ENCODE measurements at regions not wholly inside any gene's neighbourhood (a gene's known extent, or its start where the extent isn't known, plus 50 kb on each side); places are given as distances from the start of the nearest gene placed in this dataset.

GRCh38 chr14:76591266-76591665, 170.0 kb upstream of the VASH1 start (continued):
- TF ChIP-seq, protein P1, sequence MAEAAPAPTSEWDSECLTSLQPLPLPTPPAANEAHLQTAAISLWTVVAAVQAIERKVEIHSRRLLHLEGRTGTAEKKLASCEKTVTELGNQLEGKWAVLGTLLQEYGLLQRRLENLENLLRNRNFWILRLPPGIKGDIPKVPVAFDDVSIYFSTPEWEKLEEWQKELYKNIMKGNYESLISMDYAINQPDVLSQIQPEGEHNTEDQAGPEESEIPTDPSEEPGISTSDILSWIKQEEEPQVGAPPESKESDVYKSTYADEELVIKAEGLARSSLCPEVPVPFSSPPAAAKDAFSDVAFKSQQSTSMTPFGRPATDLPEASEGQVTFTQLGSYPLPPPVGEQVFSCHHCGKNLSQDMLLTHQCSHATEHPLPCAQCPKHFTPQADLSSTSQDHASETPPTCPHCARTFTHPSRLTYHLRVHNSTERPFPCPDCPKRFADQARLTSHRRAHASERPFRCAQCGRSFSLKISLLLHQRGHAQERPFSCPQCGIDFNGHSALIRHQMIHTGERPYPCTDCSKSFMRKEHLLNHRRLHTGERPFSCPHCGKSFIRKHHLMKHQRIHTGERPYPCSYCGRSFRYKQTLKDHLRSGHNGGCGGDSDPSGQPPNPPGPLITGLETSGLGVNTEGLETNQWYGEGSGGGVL (tag by site-specific recombination; IDR thresholded peaks at IDR 0.05) = peak; percentile 15; the same call in 1 of the 2 replicates
- TF ChIP-seq GFI1B (tag by site-specific recombination; IDR thresholded peaks at IDR 0.05) (no peak), ZNF670 (tag by site-specific recombination; IDR thresholded peaks at IDR 0.05; ENCODE audit: low read depth) (no peak), ZFP37 (tag by site-specific recombination; IDR thresholded peaks at IDR 0.05) (no peak), ZNF404 (tag by site-specific recombination; IDR thresholded peaks at IDR 0.05) (no peak)

GRCh38 chr14:76595266-76595665, 166.0 kb upstream of the VASH1 start:
- ChIA-PET POLR2A (no interaction called here), CTCF (no interaction called here)
- Histone ChIP-seq H3K9me3 (ENCODE audit: control insufficient read depth, insufficient read depth, low read depth, low read length) (no peaks in the 10 kb centered on the region), H3K36me3 (ENCODE audit: control insufficient read depth in 2 of 2, insufficient read depth in 1 of 2, low read length in 2 of 2) (no peaks in the 10 kb centered on the region), H3K4me3 (ENCODE audit: low read depth, low read length) (no peak overlapping the region), H3K4me1 (ENCODE audit: control insufficient read depth, insufficient read depth, low read length) (no peaks in the 10 kb centered on the region), H3K27ac (ENCODE audit: extremely low read depth, low read depth, low read length) (no peak overlapping the region)
- TF ChIP-seq ZBTB26 (tag by site-specific recombination; optimal IDR thresholded peaks at IDR 0.05) (no peak), GLIS2 (tag by site-specific recombination; IDR thresholded peaks at IDR 0.05) (no peak), ZNF404 (tag by site-specific recombination; IDR thresholded peaks at IDR 0.05) (no peak), ZNF48 (tag by site-specific recombination; IDR thresholded peaks at IDR 0.05) (no peak), REPIN1 (tag by site-specific recombination; IDR thresholded peaks at IDR 0.05; ENCODE audit: low read depth) (no peak), ZNF629 (tag by site-specific recombination; IDR thresholded peaks at IDR 0.05) (no peak), ZFP41 (tag by site-specific recombination; IDR thresholded peaks at IDR 0.05; ENCODE audit: borderline replicate concordance) (no peak), ZNF302 (tag by site-specific recombination; IDR thresholded peaks at IDR 0.05; ENCODE audit: low read depth) (no peak), KLF8 (tag by site-specific recombination; IDR thresholded peaks at IDR 0.05) (no peak), MEIS1 (CRISPR knock-in tag; IDR thresholded peaks at IDR 0.05; ENCODE audit: borderline replicate concordance) (no peak), ZNF184 (tag by site-specific recombination; IDR thresholded peaks at IDR 0.05) (no peak), KLF10 (tag by site-specific recombination; IDR thresholded peaks at IDR 0.05) (no peak), ZFP37 (tag by site-specific recombination; IDR thresholded peaks at IDR 0.05) (no peak), ZNF561 (tag by site-specific recombination; IDR thresholded peaks at IDR 0.05; ENCODE audit: borderline replicate concordance) (no peak), ZIC2 (tag by site-specific recombination; IDR thresholded peaks at IDR 0.05) (no peak), SCRT1 (tag by site-specific recombination; IDR thresholded peaks at IDR 0.05; ENCODE audit: borderline replicate concordance) (no peak), ZSCAN18 (tag by site-specific recombination; IDR thresholded peaks at IDR 0.05) (no peak), ZNF132 (tag by site-specific recombination; IDR thresholded peaks at IDR 0.05; ENCODE audit: borderline replicate concordance) (no peak), ZNF558 (tag by site-specific recombination; IDR thresholded peaks at IDR 0.05) (no peak), ZNF776 (tag by site-specific recombination; IDR thresholded peaks at IDR 0.05; ENCODE audit: borderline replicate concordance) (no peak)
